ENCODE measurements at regions not wholly inside any gene's neighbourhood (a gene's known extent, or its start where the extent isn't known, plus 50 kb on each side); places are given as distances from the start of the nearest gene placed in this dataset.

DNA sequence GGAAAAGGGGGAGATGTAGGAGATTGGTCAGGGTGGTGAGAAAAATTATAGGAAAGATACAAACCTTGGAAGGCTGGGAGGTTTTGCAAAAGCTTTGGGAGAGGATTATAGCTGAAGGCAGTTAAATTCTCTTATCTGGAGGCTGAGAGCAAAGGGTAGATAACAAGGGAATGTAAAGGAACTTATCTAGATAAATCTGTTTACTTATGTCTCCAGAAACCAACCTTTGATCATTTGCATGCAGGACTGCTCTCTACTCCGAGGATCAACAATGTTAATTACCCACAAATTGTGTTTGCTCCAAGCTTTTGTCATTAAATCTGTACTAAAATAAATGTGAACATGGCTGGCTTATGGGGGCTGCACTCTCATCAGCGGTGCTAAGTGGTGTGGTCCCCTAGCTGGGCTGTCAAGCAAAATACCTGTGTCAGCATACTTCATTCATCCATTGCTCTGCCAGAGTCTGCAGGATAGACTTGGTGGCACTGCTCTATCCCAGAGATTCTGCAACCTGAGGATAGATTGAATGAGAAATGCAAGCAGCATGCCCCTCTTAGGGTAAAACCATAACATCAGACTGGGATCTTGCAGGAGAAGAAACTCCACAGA is 1599.2 kb upstream of the TENM4 start:
- ChIA-PET POLR2A (ENCODE audit: unreplicated experiment) (no interaction called here), CTCF (no interaction called here)
- Histone ChIP-seq H3K4me1 (ENCODE audit: control insufficient read depth, insufficient read depth, low read length) (no peaks in the 10 kb centered on the region), H4K91ac (ENCODE audit: insufficient read depth, low read depth, low read length) (no peak overlapping the region), H3K79me1 (ENCODE audit: low read depth in 1 of 2, low read length in 2 of 2) (no peaks in the 10 kb centered on the region), H3K56ac (ENCODE audit: extremely low read depth, insufficient read depth, low read length) (no peak overlapping the region), H3K27me3 (ENCODE audit: control insufficient read depth, insufficient read depth, low read length) (no peaks in the 10 kb centered on the region), H4K20me1 (ENCODE audit: insufficient read depth, low read length) (no peaks in the 10 kb centered on the region), H3K9me3 (ENCODE audit: control insufficient read depth, insufficient read depth, low read length) (peaks cover 3% of the 10 kb centered on the region; the same call in 1 of the 2 replicates), H2AK5ac (ENCODE audit: low read depth, low read length) (no peak overlapping the region), H3K9me1 (ENCODE audit: insufficient read depth, low read length) (no peaks in the 10 kb centered on the region), H2AFZ (replicated peaks; ENCODE audit: low read length, poor library complexity) (no peak overlapping the region), H3K14ac (replicated peaks; ENCODE audit: low read depth, low read length) (no peak overlapping the region), H2AK9ac (replicated peaks; ENCODE audit: low read depth, low read length, poor library complexity) (no peak overlapping the region), H2BK15ac (ENCODE audit: low read depth, low read length) (no peak overlapping the region), H3K23ac (ENCODE audit: low read depth, low read length) (no peak overlapping the region), H2BK5ac (ENCODE audit: low read depth, low read length, poor library complexity, severe bottlenecking) (no peak overlapping the region), H2BK20ac (ENCODE audit: low read depth, low read length) (no peak overlapping the region), H3K18ac (ENCODE audit: low read depth, low read length) (no peak overlapping the region), H4K8ac (ENCODE audit: low read depth in 2 of 2, low read length in 2 of 2) (no peak overlapping the region), H3K36me3 (ENCODE audit: control insufficient read depth, insufficient read depth, low read length) (no peaks in the 10 kb centered on the region), H3K9ac (ENCODE audit: low read depth, low read length) (no peak overlapping the region), H3K27ac (ENCODE audit: insufficient read depth, low read length) (no peak overlapping the region), H4K5ac (ENCODE audit: low read depth, low read length) (no peak overlapping the region), H3K4ac (ENCODE audit: low read depth, low read length) (no peak overlapping the region), H3K4me2 (ENCODE audit: low read depth, low read length) (no peak overlapping the region), H2BK120ac (ENCODE audit: low read depth, low read length) (no peak overlapping the region), H3K4me3 (ENCODE audit: insufficient read depth, low read depth, low read length) (no peak overlapping the region)
- intact Hi-C loops (cut with micrococcal nuclease) (no loop called here), in situ Hi-C loops (cut with MboI; ENCODE audit: low sequenced_read_pairs) (no loop called here), dilution Hi-C loops (cut with HindIII; ENCODE audit: low sequenced_read_pairs, unreplicated experiment) (no loop called here)
- DNase-seq (no peak), ATAC-seq (ENCODE audit: low read depth) (no peak)
- WGBS, 2 experiments (ENCODE audit: extremely low coverage in 2 of 2, insufficient read length in 1 of 2) = no CpG with 5 or more reads among the region's 2 CpGs
- BruUV-seq (replicated peaks) = no TSS peak
- TF ChIP-seq MAZ (IDR thresholded peaks at IDR 0.05; ENCODE audit: borderline replicate concordance, low read depth, low read length) (no peak), ELK1 (IDR thresholded peaks at IDR 0.05; ENCODE audit: borderline replicate concordance, low read depth, low read length) (no peak), BHLHE40 (IDR thresholded peaks at IDR 0.05; ENCODE audit: low read depth, low read length) (no peak)
